H1 (cell line): ENCODE measurements at regions not wholly inside any gene's neighbourhood (a gene's known extent, or its start where the extent isn't known, plus 50 kb on each side); places are given as distances from the start of the nearest gene placed in this dataset.

ENCODE experiments used
- CTCF ChIA-PET: fragments of 300-600 bp; sonication (Branson Sonifier 250); formaldehyde crosslinking; loops from one replicate; lab custom pipeline; 2021; ENCODE audit not compliant: partially characterized antibody; lab: Charles Lee
- POLR2A ChIA-PET: fragments of 300-600 bp; sonication (Branson Sonifier 250); formaldehyde crosslinking; loops from one replicate; lab custom pipeline; 2021; ENCODE audit warnings: inconsistent platforms; ENCODE audit not compliant: partially characterized antibody; lab: Charles Lee
- DNase-seq, 2 experiments: peaks; one replicate each; pipeline versions ENCODE4 v3.0.0 to v3.0.0-alpha.2; 2010 to 2022; ENCODE audit warnings: low spot score in 2 of 2, low read depth in 1 of 2, mixed read lengths in 1 of 2
- FAIRE-seq: peaks from 2 replicates; lab custom pipeline; 2011; peaks lifted over from hg19 to GRCh38; lab: Jason Lieb, UNC
- H2AFZ ChIP-seq: 2 replicates; pipeline ENCODE4 v1.8.1; 2012; ENCODE audit warnings: low read length, inconsistent platforms
- H2AK5ac ChIP-seq: 2 replicates; pipeline ENCODE4 v1.6.1; 2013; ENCODE audit warnings: low read depth, low read length
- H2BK120ac ChIP-seq: replicated peaks from 2 replicates; pipeline ENCODE3; 2013; ENCODE audit warnings: low read depth, low read length, inconsistent platforms
- H2BK12ac ChIP-seq: 2 replicates; pipeline ENCODE4 v1.6.1; 2013; ENCODE audit warnings: low read depth, low read length
- H2BK15ac ChIP-seq: 2 replicates; pipeline ENCODE4 v1.6.1; 2013; ENCODE audit warnings: low read length
- H2BK20ac ChIP-seq: 2 replicates; pipeline ENCODE4 v1.6.1; 2013; ENCODE audit warnings: low read length
- H2BK5ac ChIP-seq: 2 replicates; pipeline ENCODE4 v1.6.1; 2013; ENCODE audit warnings: low read depth, low read length
- H3K14ac ChIP-seq: 2 replicates; pipeline ENCODE4 v1.6.1; 2013; ENCODE audit warnings: inconsistent platforms; ENCODE audit not compliant: insufficient read length
- H3K18ac ChIP-seq: 2 replicates; pipeline ENCODE4 v1.6.1; 2013; ENCODE audit warnings: low read length; ENCODE audit errors: extremely low read depth
- H3K23ac ChIP-seq: 2 replicates; pipeline ENCODE4 v1.6.1; 2013; ENCODE audit warnings: inconsistent platforms; ENCODE audit not compliant: insufficient read length
- H3K23me2 ChIP-seq: 2 replicates; pipeline ENCODE4 v1.6.1; 2013; ENCODE audit warnings: low read depth, low read length
- H3K27ac ChIP-seq: 2 replicates; pipeline ENCODE4 v1.6.1; 2011; ENCODE audit warnings: low read depth, low read length, inconsistent platforms
- H3K27me3 ChIP-seq, 4 experiments: replicated peaks in 1 of 4; 1 replicate in 1 of 4; 2 replicates in 3 of 4; pipeline versions ENCODE4 v1.6.1 to v1.8.1; 2011 to 2013; ENCODE audit warnings: low read length in 3 of 4, mild to moderate bottlenecking in 3 of 4, inconsistent platforms in 2 of 4, mixed read lengths in 2 of 4, moderate library complexity in 1 of 4; ENCODE audit not compliant: control insufficient read depth in 3 of 4, insufficient read depth in 3 of 4; ENCODE audit errors: extremely low read depth in 1 of 4
- H3K36me3 ChIP-seq, 4 experiments: 2 replicates each; pipeline versions ENCODE4 v1.6.1 to v1.8.1; 2011 to 2013; ENCODE audit warnings: mild to moderate bottlenecking in 4 of 4, low read length in 3 of 4, moderate library complexity in 2 of 4, control low read depth in 1 of 4, inconsistent platforms in 1 of 4; ENCODE audit not compliant: insufficient read depth in 4 of 4, control insufficient read depth in 2 of 4
- H3K4ac ChIP-seq: replicated peaks from 2 replicates; pipeline ENCODE3; 2013; ENCODE audit warnings: low read length, low read depth, mixed read lengths, inconsistent platforms; ENCODE audit not compliant: insufficient read length
- H3K4me1 ChIP-seq, 4 experiments: replicated peaks in 1 of 4; 1 replicate in 1 of 4; 2 replicates in 3 of 4; pipeline versions ENCODE4 v1.6.1 to v1.8.1; 2011 to 2013; ENCODE audit warnings: low read length in 3 of 4, inconsistent platforms in 2 of 4, mixed read lengths in 1 of 4; ENCODE audit not compliant: insufficient read depth in 4 of 4, control insufficient read depth in 3 of 4
- H3K4me2 ChIP-seq, 2 experiments: 2 replicates each; pipeline versions ENCODE4 v1.6.1 to v1.8.1; 2011 to 2013; ENCODE audit warnings: low read depth in 2 of 2, low read length in 2 of 2, control low read depth in 1 of 2, inconsistent platforms in 1 of 2, mild to moderate bottlenecking in 1 of 2; ENCODE audit not compliant: insufficient read depth in 1 of 2
- H3K4me3 ChIP-seq, 4 experiments: fragments of 200-600, 300-600 bp in 1 of 4; sonication (generic), shearing (Covaris generic), sonication (Bioruptor Twin) in 1 of 4; 2 replicates each; pipeline versions ENCODE4 v1.5.1 to v1.8.1; 2011 to 2016; ENCODE audit warnings: low read length in 4 of 4, low read depth in 3 of 4, control low read depth in 2 of 4, inconsistent platforms in 2 of 4, mild to moderate bottlenecking in 2 of 4, mixed read lengths in 1 of 4, moderate library complexity in 1 of 4; ENCODE audit not compliant: insufficient read depth in 2 of 4; ENCODE audit errors: extremely low read depth in 1 of 4
- H3K56ac ChIP-seq: replicated peaks from 2 replicates; pipeline ENCODE3; 2013; ENCODE audit warnings: low read depth, mild to moderate bottlenecking, mixed read lengths, low read length, inconsistent platforms; ENCODE audit not compliant: insufficient read length
- H3K79me1 ChIP-seq: 2 replicates; pipeline ENCODE4 v1.6.1; 2013; ENCODE audit warnings: low read depth, low read length, control low read depth
- H3K79me2 ChIP-seq, 2 experiments: 2 replicates each; pipeline versions ENCODE4 v1.6.1 to v1.8.1; 2012 to 2013; ENCODE audit warnings: low read length in 2 of 2, mild to moderate bottlenecking in 2 of 2, inconsistent platforms in 1 of 2; ENCODE audit not compliant: insufficient read depth in 2 of 2, control insufficient read depth in 1 of 2
- H3K9ac ChIP-seq, 4 experiments: replicated peaks in 1 of 4; 1 replicate in 1 of 4; 2 replicates in 3 of 4; pipeline versions ENCODE4 v1.6.1 to v1.8.1; 2011 to 2013; ENCODE audit warnings: low read depth in 3 of 4, low read length in 3 of 4, control low read depth in 2 of 4, mild to moderate bottlenecking in 2 of 4, moderate library complexity in 2 of 4, inconsistent platforms in 1 of 4; ENCODE audit errors: extremely low read depth in 1 of 4
- H3K9me3 ChIP-seq, 2 experiments: 2 replicates each; pipeline versions ENCODE4 v1.6.1 to v1.8.1; 2012 to 2013; ENCODE audit warnings: mild to moderate bottlenecking in 2 of 2, moderate library complexity in 2 of 2, control low read depth in 1 of 2, inconsistent platforms in 1 of 2, low read depth in 1 of 2, low read length in 1 of 2, mixed read lengths in 1 of 2; ENCODE audit not compliant: insufficient read depth in 2 of 2
- H4K20me1 ChIP-seq, 2 experiments: replicated peaks in 1 of 2; 2 replicates each; pipeline versions ENCODE3 to v1.8.1; 2011 to 2013; ENCODE audit warnings: inconsistent platforms in 2 of 2, low read length in 2 of 2, mild to moderate bottlenecking in 1 of 2; ENCODE audit not compliant: insufficient read depth in 2 of 2, control insufficient read depth in 1 of 2
- H4K5ac ChIP-seq: 2 replicates; pipeline ENCODE4 v1.6.1; 2013; ENCODE audit warnings: low read length, low read depth, mixed read lengths, inconsistent platforms; ENCODE audit not compliant: insufficient read length
- H4K8ac ChIP-seq: 2 replicates; pipeline ENCODE4 v1.8.0; 2013; ENCODE audit warnings: mild to moderate bottlenecking, moderate library complexity, low read length, inconsistent platforms; ENCODE audit not compliant: insufficient read depth; ENCODE audit errors: extremely low read depth
- H4K91ac ChIP-seq: replicated peaks from 2 replicates; pipeline ENCODE3; 2013; ENCODE audit warnings: low read length, mixed read lengths, inconsistent platforms; ENCODE audit not compliant: insufficient read length
- BCL11A ChIP-seq, 2 experiments: IDR thresholded peaks; one replicate each; pipeline ENCODE4 v1.6.1; 2011; ENCODE audit warnings: low read depth in 2 of 2, low read length in 2 of 2, mild to moderate bottlenecking in 2 of 2
- BRCA1 ChIP-seq: IDR thresholded peaks from 2 replicates; pipeline ENCODE4 v1.6.1; 2012; ENCODE audit warnings: low read depth, low read length, improper control_type of control experiment
- POU5F1 ChIP-seq: IDR thresholded peaks from 2 replicates; pipeline ENCODE4 v1.6.1; 2011; ENCODE audit warnings: low read depth, mild to moderate bottlenecking, low read length, moderate library complexity
- RAD21 ChIP-seq, 2 experiments: IDR thresholded peaks in 1 of 2; conservative IDR thresholded peaks in 1 of 2; 2 replicates each; pipeline ENCODE4 v1.6.1; 2011; ENCODE audit warnings: low read depth in 2 of 2, low read length in 2 of 2, improper control_type of control experiment in 1 of 2, inconsistent platforms in 1 of 2, mild to moderate bottlenecking in 1 of 2, moderate library complexity in 1 of 2
- WGBS, 2 experiments: shearing (Covaris generic) in 1 of 2; methylation state at CpG; one replicate each; pipeline versions ENCODE4 v1.1.6 to v1.1.7; 2013 to 2015; ENCODE audit warnings: low lambda C conversion rate in 2 of 2, mixed read lengths in 2 of 2, inconsistent platforms in 1 of 2, low coverage in 1 of 2, missing lambda C conversion rate in 1 of 2; ENCODE audit not compliant: insufficient replicate concordance in 2 of 2, insufficient coverage in 1 of 2, insufficient read length in 1 of 2; ENCODE audit errors: extremely low coverage in 1 of 2, missing lambda C conversion rate in 1 of 2; 5-methylcytosine and 5-hydroxymethylcytosine counted together

GRCh38 chr7:149373089-149373488 lies 87.8 kb downstream of the ZNF777 start:
- H4K91ac ChIP-seq: no peak overlapping the region
- no peak overlapping the region for H2BK12ac ChIP-seq
- POLR2A ChIA-PET: no interaction called here
- no peak for DNase-seq
- no peak overlapping the region for H3K27ac ChIP-seq
- H3K4me1 ChIP-seq: no peaks in the 10 kb centered on the region
- H3K56ac ChIP-seq: no peak overlapping the region
- H3K23ac ChIP-seq: no peak overlapping the region
- no peak overlapping the region for H3K18ac ChIP-seq
- H2BK20ac ChIP-seq: no peak overlapping the region
- H4K5ac ChIP-seq: no peak overlapping the region
- no peak overlapping the region for H3K9ac ChIP-seq
- H3K9me3 ChIP-seq: peaks cover 8 to 16% of the 10 kb centered on the region in 2 experiments
- H3K27me3 ChIP-seq: no peaks in the 10 kb centered on the region
- WGBS, 2 experiments: 100% methylated on average over 1 of the region's 1 CpG; no CpG with 5 or more reads in 1 of the 2 experiments
- no peak overlapping the region for H2AK5ac ChIP-seq
- H4K20me1 ChIP-seq: no peaks in the 10 kb centered on the region
- no peak overlapping the region for H3K4ac ChIP-seq
- H3K79me1 ChIP-seq: no peaks in the 10 kb centered on the region
- no peaks in the 10 kb centered on the region; the same call in 1 of the 2 replicates for H3K23me2 ChIP-seq
- TF ChIP-seq BCL11A (IDR thresholded peaks at IDR 0.05; ENCODE audit: low read depth in 2 of 2, low read length in 2 of 2): no peak
- TF ChIP-seq BRCA1: no peak
- TF ChIP-seq POU5F1: no peak
- no peak for TF ChIP-seq RAD21 (IDR thresholded peaks at IDR 0.05 in 1 of 2, conservative IDR thresholded peaks at IDR 0.05 in 1 of 2; ENCODE audit: low read depth in 2 of 2, low read length in 2 of 2)
- TF ChIP-seq, all 59 proteins: peak for 0
- Histone ChIP-seq H4K8ac (no peak overlapping the region), H2BK15ac (no peak overlapping the region), H3K4me2 (no peak overlapping the region), H2BK5ac (no peak overlapping the region), H3K79me2 (no peaks in the 10 kb centered on the region), H3K14ac (no peak overlapping the region), H3K4me3 (no peak overlapping the region), H2AFZ (no peak overlapping the region), H2BK120ac (no peak overlapping the region), H3K36me3 (no peaks in the 10 kb centered on the region)
- CTCF ChIA-PET: interaction anchor here (0.9 to 4.7 kb wide), 2 partner anchors 12 to 55 kb away, joined by 4 to 16 read pairs; no protein-coding TSS in a partner anchor
- FAIRE-seq: no peak
